Stimulated activated CD8-positive, alpha-beta memory T cell treated with anti-CD3 and anti-CD28 coated beads, Interleukin-2, amount 100 ng/mL, for 48 hours (primary cell): ENCODE measurements at regions not wholly inside any gene's neighbourhood (a gene's known extent, or its start where the extent isn't known, plus 50 kb on each side); places are given as distances from the start of the nearest gene placed in this dataset.
"Not testable (repeated sequence)": the region's sequence is repeated elsewhere in the genome, so short reads cannot be mapped to it uniquely, and the experiment has no call there.

Experiments used
- DNase-seq, 2 donors: peaks; one replicate each; pipeline ENCODE4 v3.0.0-alpha.2; 2020; ENCODE audit warnings: low read depth in 2 of 2

DNA sequence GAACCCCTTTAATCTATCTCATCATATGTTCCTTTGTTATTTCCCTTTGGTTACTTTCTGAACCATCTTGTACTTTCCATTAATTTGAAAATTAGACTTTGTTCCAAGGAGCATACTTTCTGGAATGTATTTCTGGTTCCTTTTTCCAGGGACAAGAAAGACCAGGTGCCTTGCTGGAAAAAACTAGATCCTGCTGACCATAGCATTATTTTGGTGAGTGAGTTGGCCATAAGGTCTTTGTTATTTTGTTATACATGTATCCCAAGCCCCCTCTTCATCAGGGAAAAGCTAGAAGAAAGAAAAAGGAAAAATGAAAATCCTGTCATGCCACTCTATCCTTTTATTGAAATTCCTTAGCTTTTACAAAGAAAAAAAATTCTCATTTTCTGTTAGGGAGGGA is 228.1 kb upstream of the TFPI start:
- DNase-seq: no peak

DNA sequence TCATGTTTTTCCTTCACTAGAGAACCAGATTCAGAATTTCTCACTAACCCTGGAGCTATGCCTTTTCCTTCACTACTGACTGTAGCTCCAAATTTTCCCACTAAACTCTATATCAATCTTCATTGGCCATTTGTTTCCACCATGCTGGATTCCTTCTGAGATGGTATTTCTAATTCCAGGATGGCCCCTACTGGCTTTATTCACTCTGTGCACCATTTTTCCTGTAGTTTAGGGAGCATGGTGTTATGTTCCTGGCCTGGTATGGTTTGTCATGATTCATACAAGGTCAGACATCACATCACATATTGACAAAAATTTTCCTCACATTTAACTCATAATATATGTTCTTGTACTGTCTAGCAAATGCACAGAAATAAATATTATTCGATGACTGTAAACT is 229.2 kb upstream of the TFPI start:
- no peak for DNase-seq

DNA sequence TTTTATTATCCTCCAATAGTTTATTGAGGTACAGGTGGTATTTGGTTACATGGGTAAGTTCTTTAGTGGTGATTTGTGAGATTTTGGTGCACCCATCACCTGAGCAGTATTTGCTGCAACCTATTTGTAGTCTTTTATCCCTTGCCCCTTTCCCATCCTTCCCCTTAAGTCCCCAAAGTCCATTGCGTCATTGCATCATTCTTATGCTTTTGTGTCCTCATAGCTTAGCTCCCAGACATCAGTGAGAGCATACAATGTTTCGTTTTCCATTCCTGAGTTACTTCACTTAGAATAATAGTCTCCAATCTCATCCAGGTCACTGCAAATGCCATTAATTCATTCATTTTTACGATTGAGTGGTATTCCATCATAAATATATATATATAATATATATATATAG is 229.9 kb upstream of the TFPI start:
- not testable (repeated sequence) for DNase-seq

DNA sequence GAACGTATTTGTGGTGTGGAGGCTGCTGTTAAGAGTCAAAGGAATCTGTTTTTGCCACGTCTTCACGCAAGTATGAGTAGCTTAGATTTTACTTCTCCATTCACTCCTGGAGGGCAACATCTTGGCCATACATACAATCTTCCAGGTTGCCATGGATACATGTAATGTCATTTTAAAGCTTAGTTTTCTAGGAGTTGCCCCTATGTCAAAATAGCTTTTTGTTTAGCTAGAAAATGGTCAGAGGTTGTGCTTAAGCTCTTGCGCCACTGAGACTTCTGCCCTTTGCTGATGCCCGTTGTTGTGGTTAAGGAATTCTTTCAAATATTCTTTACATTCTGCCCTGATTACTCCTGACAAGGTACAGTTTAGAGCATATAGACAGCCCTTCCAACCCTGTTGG is 245.4 kb upstream of the TFPI start:
- DNase-seq: no peak

DNA sequence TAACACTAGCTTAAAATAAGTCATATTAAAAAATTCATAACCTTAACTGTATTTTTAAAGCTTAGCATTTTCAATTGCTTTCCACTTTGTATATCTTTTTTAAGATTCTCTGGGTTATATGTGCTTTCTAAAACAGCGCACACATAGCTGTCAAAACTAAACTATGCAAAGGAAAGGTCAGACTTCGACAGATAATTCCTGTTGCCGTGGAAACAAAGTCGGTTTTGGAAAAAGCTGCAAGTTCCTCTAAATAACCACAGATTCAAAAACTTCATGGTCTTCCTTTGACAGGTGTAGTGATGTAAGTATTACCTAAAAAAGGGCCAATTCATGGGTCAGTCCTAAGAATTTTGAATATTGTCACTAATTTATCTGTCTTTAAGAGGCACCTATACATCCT is 249.6 kb upstream of the TFPI start:
- DNase-seq: no peak

DNA sequence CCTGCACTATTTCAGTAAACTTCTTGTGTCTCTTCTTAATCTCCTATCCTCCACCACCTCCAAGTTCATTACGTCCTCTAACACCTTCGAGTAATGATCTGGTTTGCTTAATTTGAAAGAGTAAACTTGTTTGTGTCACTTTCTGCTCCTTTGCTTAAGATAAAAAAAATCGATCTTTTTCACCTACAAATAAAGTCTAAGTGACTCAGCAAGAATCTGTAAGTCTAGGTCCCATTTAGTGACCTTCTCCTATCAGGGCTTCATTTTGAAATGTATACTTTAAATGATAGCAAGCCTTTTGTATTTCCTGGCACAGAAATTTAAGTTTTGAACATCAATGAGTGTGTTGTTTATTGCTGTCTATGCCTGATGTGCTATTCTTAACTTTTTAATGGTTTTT is 260.9 kb upstream of the TFPI start:
- DNase-seq: no peak

DNA sequence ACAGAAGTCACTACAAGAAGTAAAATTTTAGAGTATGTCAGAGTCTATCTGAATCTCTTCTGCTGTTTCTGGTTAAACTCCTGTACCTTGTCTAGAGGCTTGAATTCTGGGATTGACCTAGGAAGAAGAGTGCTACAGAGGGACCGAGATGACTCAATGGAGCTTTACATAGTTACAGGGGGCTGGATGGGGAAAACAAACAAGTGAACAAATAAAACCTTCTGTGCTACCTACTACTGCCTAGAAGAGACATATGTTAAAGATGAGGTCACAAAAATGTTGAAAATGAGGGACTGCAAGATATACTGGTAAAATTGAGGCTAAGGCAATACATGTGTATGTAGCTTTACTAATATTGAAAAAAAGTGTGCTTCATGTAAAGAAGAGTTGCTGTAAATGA is 265.4 kb upstream of the TFPI start:
- no peak for DNase-seq

DNA sequence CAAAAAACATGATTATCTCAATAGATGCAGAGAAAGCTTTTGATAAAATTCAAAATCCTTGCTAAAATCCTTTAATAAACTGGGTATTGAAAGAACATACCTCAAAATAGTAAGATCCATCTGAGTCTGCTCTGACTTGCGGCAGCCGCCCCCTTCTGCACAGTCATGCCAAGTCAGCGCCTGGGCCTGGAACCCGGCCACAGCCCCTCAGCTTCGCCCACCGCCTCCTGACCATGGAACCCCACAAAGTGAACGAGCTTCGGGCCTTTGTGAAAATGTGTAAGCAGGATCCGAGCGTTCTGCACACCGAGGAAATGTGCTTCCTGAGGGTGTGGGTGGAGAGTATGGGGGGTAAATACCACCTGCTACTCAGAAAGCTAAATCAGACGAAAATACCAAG is 270.9 kb upstream of the TFPI start:
- no peak for DNase-seq

DNA sequence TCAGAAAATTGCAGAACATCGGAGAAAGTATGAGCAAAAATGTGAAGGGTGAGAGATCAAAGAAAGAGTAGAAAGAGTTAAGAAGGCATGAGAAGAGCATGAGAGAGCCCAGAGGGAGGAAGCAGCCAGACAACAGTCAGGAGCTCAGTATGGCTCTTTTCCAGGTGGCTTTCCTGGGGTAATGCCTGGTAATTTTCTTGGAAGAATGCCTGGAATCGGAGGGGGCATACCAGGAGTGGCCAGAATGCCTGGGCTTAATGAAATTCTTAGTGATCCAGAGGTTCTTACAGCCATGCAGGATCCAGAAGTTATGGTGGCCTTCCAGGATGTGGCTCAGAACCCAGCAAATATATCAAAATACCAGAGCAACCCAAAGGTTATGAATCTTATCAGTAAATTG is 271.8 kb upstream of the TFPI start:
- no peak for DNase-seq

DNA sequence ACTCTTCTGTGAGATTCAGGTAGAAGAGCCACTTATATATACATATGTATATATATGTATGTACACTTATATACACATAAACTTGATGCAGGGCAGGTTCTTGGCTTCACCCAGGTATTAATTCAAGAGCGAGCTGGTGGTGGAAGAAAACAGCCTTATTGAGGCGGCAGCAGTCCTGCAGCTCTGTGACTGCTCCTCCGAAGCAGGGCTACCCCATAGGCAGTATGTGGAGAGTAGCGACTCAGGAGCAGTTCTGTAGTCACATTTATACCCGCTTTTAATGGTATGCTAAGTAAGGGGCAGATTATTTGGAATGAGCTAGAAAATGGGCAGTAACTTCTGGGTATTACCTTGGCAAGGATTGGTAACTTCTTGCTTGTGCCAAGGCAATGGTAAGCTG is 280.6 kb upstream of the TFPI start:
- no peak for DNase-seq

DNA sequence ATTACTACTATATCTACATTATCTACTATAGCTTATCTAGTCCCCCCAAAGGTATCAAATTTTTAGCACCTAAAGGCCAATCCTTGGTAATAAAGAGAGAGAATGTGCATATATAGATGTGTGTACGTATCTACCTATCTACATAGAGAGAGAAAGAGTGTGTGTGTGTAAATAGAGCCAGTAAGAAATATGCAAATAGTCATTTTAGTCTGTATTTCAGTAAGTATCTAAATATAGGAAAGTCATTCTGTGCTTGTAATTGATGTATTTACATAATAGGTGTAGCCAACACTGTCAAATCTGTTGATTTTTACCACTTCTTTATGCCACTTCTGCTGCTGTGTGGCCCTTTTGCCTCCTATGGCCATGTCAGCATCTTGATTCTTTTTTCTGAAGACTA is 284.5 kb upstream of the TFPI start:
- no peak for DNase-seq

DNA sequence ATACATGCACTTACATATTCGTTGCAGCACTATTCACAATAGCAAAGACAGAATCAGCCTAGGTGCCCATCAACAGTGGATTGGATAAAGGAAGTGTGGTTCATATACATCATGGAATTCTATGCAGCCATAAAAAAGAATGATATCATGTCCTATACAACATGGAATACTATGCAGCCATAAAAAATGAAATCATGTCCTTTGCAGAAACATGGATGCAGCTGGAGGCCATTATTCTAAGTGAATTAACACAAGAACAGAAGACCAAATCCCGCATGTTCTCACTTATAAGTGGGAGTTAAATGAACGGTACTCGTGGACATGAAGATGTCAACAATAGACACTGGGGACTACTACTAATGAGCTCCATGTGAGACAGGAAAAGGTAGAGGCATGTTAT is 288.1 kb upstream of the TFPI start:
- no peak for DNase-seq

DNA sequence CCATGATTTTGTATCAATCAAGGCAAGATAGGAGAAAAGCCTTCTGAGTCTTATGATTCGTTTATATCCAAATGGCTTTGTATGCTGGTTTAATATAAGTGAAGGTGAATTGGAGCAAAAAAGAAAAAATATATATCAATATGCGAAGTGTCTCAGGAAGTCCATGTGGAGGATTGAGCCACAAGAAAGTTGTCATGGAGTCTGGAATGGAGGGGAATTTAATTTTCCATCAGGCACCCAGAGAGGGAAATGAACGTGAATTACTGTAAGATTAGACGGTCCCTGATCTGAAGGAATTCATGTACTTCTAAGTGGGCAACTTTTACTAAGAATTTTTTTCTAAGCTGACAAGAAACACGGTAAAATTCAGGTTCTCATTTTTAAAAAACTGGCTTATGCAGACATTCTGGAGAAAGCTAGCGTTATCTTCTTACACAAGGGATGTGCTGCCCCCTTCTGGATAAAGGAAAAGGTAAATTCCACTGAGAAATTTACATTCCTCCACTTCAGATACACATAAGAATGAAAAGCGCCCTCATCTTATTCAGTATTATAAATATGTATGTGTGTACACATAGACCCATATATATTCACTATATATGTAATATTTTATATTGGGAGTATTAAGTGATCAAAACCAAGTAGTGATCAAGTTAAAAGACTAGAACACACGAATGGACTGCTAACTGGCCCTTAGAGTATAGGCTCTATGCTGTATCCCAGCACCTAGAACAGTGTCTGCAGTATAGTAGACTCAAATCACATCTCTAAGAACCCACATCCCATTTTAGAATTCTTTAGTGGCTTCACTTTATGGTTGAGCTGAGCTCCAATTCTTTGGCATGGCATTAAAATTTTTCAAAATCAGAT is 289.0 kb upstream of the TFPI start:
- DNase-seq: no peak

DNA sequence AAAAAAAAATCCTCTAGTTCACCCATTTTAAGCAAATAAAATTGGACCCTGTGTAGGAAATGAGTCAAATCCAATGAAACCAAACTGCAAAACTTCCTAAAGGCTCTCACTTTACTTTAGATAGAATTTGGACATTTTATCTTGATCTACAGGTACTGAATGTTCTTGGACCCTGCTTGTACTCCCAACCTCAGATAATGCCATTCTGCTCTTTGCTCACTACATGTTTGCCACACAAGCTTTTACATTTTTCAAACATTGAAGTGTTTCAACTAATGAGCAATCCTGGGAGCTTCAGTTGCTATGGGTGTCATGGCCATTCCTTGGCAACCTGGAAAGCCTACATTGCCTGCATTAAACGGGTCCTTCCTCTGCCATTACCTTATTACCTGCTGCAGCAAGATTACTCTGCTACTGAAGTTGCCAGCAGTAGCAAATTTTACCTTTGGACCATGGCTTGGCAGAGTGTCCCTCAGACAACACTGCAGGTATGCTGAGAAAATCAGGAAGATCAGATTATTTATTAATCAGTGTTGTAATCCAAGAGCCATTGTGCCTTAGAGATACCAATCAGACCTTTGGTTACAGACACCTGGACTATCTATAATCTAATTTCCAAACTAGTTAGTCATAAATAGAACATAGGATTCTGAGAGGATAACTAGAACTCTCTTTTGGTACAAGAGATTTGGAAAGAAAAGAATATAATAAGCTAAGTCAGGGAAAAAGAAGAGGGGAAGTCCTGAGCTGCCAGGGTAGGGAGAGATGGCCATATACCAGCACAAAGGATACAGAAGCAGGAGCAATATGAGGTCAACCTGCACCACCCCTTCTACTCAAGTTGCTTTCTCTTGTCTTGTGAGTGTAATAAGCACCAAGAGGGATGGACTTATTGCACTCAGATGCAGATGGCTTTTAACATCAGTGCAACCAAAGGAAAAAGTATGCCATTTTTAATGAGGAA is 293.3 kb upstream of the TFPI start:
- no peak for DNase-seq

DNA sequence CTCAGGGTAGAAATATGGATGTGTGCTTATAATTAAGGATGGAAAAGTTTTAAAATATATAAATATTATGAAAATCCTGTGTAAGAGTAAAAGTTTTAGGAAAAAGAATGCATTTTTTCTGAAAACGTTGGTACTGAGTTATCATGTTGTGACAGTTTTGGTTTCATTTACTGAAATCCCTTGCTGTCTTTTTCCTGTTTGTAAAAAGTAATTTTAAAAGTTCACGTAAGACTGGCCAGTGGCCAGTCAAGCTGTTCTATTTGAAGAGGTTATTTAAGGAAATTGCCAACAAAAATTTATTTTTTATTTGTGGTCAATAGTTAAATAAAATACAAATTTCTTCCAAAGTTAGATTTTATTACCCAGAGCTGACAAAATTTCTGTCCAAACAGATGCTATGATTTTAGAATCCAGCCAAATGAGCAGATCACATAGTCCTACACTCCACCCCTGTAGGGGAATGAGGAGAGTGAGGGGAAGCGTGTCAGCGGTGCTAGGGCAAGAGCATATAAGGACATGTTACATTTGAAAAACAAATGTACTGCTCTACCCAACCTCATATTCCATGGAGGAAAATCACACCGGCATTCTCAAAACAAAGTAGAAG is 297.8 kb upstream of the TFPI start:
- DNase-seq: no peak

DNA sequence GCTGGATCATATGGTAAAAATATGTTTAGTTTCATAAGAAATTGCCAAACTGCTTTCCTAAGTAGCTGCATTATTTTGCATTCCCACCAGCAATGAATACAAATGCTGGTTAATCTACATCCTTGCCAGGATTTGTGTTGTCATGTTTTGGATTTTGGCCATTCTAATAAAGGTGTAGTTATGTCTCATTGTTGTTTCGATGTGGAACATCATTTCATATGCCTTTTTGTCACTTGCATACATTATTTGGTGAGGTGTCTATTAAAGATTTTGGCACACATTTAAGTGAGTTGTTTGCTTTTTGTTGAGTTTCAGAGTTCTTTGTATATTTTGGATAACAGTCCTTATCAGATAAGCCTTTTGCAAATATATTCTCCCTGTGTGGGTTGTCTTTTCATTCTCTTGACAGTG is 299.2 kb upstream of the TFPI start:
- DNase-seq: no peak

DNA sequence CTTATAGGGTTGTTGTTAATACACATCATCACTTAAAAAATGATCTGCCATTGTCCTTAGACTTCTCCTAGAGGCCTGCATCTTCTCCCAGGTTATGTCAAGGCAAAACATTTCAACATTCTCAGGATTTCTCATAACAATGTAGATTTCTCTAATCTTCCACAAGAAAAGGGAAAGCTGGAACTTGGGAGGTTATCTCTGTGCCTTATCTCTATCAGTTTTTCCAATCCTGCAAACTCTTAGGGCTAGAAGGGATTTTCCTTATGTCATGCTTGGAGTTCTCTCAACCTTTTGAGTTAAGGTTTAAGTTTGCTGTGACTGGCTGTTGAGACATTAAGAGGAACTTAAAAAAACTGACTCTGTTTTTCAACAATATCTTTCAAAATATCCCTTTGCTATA is 300.6 kb upstream of the TFPI start:
- DNase-seq: no peak

DNA sequence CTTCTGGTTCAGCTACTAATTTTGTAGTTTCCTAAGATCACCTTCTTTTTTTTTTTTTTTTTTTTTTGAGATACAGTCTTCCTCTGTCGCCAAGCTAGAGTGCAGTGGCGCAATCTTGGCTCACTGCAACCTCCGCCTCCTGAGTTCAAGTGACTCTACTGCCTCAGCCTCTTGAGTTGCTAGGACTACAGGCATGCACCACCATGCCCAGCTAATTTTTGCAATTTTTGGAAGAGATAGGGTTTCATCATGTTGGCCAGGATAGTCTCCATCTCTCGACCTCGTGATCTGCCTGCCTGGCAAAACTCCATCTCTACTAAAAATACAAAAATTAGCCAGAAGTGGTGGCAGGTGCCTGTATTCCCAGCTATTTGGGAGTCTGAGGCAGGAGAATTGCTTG is 301.5 kb upstream of the TFPI start:
- DNase-seq: no peak

DNA sequence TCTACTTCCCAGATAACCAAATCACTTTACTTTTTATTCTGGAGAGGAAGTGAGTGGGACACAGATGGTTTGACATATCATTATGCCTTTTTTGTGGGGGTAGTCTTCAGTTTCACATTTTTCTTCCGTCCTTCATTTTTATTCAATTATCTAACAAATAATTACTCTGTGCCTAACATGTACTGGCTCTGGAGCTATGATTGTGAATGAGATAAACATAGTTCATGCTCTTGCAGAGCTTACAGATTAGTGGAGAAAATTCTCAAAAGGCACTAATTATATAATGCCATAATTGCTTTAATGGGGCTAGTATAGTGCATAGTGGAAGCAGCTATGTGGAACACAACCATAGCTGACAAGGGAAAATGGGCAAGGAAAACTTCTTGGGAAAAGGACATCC is 303.6 kb upstream of the TFPI start:
- no peak for DNase-seq

DNA sequence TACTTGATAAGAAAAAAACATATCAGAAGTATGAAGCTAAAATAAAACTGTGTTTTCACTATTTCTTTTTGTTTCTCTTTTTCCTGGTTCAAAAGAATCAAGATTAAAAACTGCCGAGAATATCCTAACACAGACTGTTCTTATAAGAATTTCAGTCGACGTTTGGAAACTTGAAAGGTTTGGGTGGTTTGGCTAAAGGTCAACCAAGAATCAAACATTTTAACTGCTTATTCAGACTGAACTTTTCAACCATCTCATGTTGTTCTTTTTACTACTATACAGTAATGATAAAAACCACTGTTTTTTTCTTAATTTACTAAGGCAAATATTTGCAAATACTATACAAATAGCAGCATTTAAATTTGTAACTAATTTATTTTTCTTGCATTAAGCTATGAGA is 308.5 kb upstream of the TFPI start:
- no peak for DNase-seq

DNA sequence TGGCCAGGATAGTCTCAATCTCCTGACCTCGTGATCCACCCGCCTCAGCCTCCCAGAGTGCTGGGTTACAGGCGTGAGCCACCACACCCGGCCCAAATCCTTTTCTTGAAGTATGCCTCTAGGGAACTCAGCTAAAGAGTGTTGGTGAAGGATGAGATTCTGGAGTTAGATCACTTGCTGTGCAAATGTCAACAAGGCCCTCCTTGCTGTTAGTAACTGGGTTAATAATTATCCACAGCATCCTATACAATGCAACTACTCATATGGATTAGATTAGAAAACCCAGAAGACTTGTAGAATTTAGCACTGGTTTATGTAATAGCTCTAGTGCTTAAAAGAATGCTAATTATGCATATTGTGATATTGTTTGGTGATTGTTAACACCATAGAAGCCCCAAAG is 310.8 kb upstream of the TFPI start:
- DNase-seq: no peak

DNA sequence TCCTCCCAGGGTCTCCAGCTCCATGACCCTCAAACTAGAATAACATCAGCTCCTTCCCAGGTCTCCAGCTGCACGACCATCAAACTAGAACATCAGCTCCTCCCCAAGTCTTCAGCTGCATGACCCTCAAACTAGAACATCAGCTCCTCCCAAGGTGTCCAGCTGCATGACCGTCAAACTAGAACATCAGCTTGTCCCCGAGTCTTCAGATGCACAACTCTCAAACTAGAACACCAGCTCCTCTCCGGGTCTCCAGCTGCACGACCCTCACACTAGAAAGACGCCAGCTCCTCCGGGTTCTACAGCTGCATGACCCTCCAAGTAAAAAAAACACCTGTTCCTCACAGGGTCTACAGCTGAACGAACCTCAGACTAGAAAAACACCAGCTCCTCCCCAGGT is 312.9 kb upstream of the TFPI start:
- no peak for DNase-seq

DNA sequence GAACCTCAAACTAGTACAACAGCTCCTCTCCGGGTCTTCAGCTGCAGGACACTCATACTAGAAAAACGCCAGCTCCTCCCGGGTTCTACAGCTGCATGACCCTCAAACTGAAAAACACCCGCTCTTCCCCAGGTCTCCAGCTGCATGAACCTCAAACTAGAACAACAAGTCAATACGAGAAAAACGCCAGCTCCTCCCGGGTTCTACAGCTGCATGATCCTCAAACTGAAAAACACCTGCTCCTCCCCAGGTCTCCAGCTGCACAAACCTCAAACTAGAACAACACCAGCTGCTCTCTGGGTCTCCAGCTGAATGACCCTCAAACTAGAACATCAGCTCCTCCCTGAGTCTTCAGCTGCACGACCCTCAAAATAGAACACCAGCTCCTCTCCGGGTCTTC is 315.0 kb upstream of the TFPI start:
- no peak for DNase-seq
